C4-2B (cell line): ENCODE measurements at regions not wholly inside any gene's neighbourhood (a gene's known extent, or its start where the extent isn't known, plus 50 kb on each side); places are given as distances from the start of the nearest gene placed in this dataset.

ENCODE experiments used
- CTCF ChIP-seq: fragments of 450-650 bp; conservative IDR thresholded peaks from 2 replicates; pipeline ENCODE4 v1.5.1; 2017; ENCODE audit warnings: mild to moderate bottlenecking
- ZFX ChIP-seq: fragments of 450-650 bp; IDR thresholded peaks from 2 replicates; pipeline ENCODE4 v1.6.1; 2017

- TF ChIP-seq CTCF (no peak), ZFX (no peak)
Observed at GRCh38 chr5:174430940-174431339, 293.4 kb upstream of the MSX2 start.
